HEK293 (cell line): ENCODE measurements at regions not wholly inside any gene's neighbourhood (a gene's known extent, or its start where the extent isn't known, plus 50 kb on each side); places are given as distances from the start of the nearest gene placed in this dataset.

Experiments
- CTCF ChIA-PET: fragments of 350-600 bp; formaldehyde crosslinking; extraction: SDS; loops from one replicate; lab custom pipeline; 2021; ENCODE audit warnings: antibody characterized with exemption; lab: Yijun Ruan, JAX
- POLR2A ChIA-PET: fragments of 300-600 bp; formaldehyde crosslinking; extraction: SDS; loops from one replicate; lab custom pipeline; 2020; ENCODE audit warnings: antibody characterized with exemption, inconsistent platforms; lab: Yijun Ruan, JAX
- H3K27ac ChIP-seq: fragments of 200-500 bp; sonication (Bioruptor generic); 2 replicates; pipeline ENCODE4 v1.5.1; 2014; ENCODE audit warnings: low read depth, low read length, control low read depth, inconsistent platforms; ENCODE audit errors: extremely low read depth
- H3K36me3 ChIP-seq, 2 experiments: fragments of 200-500 bp in 1 of 2; sonication (Bioruptor generic) in 1 of 2; 1 replicate in 1 of 2; 2 replicates in 1 of 2; pipeline ENCODE4 v1.5.1; 2014 to 2017; ENCODE audit warnings: inconsistent platforms in 2 of 2, low read length in 2 of 2; ENCODE audit not compliant: control insufficient read depth in 2 of 2, insufficient read depth in 1 of 2
- H3K4me1 ChIP-seq: fragments of 200-500 bp; sonication (Bioruptor generic); 2 replicates; pipeline ENCODE4 v1.5.1; 2014; ENCODE audit warnings: mild to moderate bottlenecking, low read length, inconsistent platforms; ENCODE audit not compliant: control insufficient read depth, insufficient read depth
- H3K4me3 ChIP-seq: 2 replicates; pipeline ENCODE4 v1.5.1; 2011; ENCODE audit warnings: low read depth, mild to moderate bottlenecking, control low read depth, low read length, moderate library complexity
- H3K9me3 ChIP-seq: fragments of 200-500 bp; sonication (Bioruptor generic); 2 replicates; pipeline ENCODE4 v1.5.1; 2014; ENCODE audit warnings: low read depth, low read length, inconsistent platforms; ENCODE audit not compliant: control insufficient read depth, insufficient read depth
- EGR2 ChIP-seq: fragments of 450-650 bp; formaldehyde crosslinking; IDR thresholded peaks from 2 replicates; pipeline ENCODE4 v1.5.1; 2016; ENCODE audit warnings: low read depth, missing biosample characterization, missing genetic modification characterization
- OSR2 ChIP-seq: fragments of 450-650 bp; formaldehyde crosslinking; IDR thresholded peaks from 2 replicates; pipeline ENCODE4 v1.5.1; 2016; ENCODE audit warnings: missing biosample characterization, missing genetic modification characterization
- OVOL3 ChIP-seq: fragments of 450-650 bp; formaldehyde crosslinking; IDR thresholded peaks from 2 replicates; pipeline ENCODE4 v1.5.1; 2016; ENCODE audit warnings: missing biosample characterization, missing genetic modification characterization
- SP2 ChIP-seq: fragments of 450-650 bp; formaldehyde crosslinking; IDR thresholded peaks from 2 replicates; pipeline ENCODE4 v1.5.1; 2016; ENCODE audit warnings: missing biosample characterization, missing genetic modification characterization
- TRIM28 ChIP-seq: IDR thresholded peaks from 2 replicates; pipeline ENCODE4 v1.6.1; 2011; ENCODE audit warnings: low read length, control low read depth, borderline replicate concordance
- ZEB2 ChIP-seq: fragments of 450-650 bp; formaldehyde crosslinking; IDR thresholded peaks from 2 replicates; pipeline ENCODE4 v1.5.1; 2016; ENCODE audit warnings: missing biosample characterization, missing genetic modification characterization
- ZFHX2 ChIP-seq: fragments of 450-650 bp; formaldehyde crosslinking; conservative IDR thresholded peaks from 2 replicates; pipeline ENCODE4 v1.5.1; 2016; ENCODE audit warnings: missing biosample characterization, missing genetic modification characterization
- ZFP69B ChIP-seq: fragments of 450-650 bp; formaldehyde crosslinking; IDR thresholded peaks from 2 replicates; pipeline ENCODE4 v1.5.1; 2016; ENCODE audit warnings: missing biosample characterization, missing genetic modification characterization
- ZNF138 ChIP-seq: fragments of 450-650 bp; formaldehyde crosslinking; IDR thresholded peaks from 2 replicates; pipeline ENCODE4 v1.5.1; 2016; ENCODE audit warnings: missing biosample characterization, missing genetic modification characterization, borderline replicate concordance
- ZNF155 ChIP-seq: fragments of 450-650 bp; formaldehyde crosslinking; IDR thresholded peaks from 2 replicates; pipeline ENCODE4 v1.5.1; 2016; ENCODE audit warnings: missing biosample characterization, missing genetic modification characterization
- ZNF19 ChIP-seq: fragments of 450-650 bp; formaldehyde crosslinking; IDR thresholded peaks from 2 replicates; pipeline ENCODE4; 2016; ENCODE audit warnings: missing biosample characterization, missing genetic modification characterization, low read depth
- ZNF211 ChIP-seq: fragments of 450-650 bp; formaldehyde crosslinking; IDR thresholded peaks from 2 replicates; pipeline ENCODE4 v1.5.1; 2016; ENCODE audit warnings: low read depth, missing biosample characterization, missing genetic modification characterization
- ZNF223 ChIP-seq: fragments of 450-650 bp; formaldehyde crosslinking; IDR thresholded peaks from 2 replicates; pipeline ENCODE4 v1.5.1; 2016; ENCODE audit warnings: missing biosample characterization, missing genetic modification characterization
- ZNF350 ChIP-seq: fragments of 450-650 bp; formaldehyde crosslinking; IDR thresholded peaks from 2 replicates; pipeline ENCODE4 v1.5.0; 2017; ENCODE audit warnings: missing biosample characterization, mild to moderate bottlenecking, missing genetic modification characterization
- ZNF366 ChIP-seq: fragments of 450-650 bp; formaldehyde crosslinking; conservative IDR thresholded peaks from 2 replicates; pipeline ENCODE4 v1.5.1; 2016; ENCODE audit warnings: missing biosample characterization, missing genetic modification characterization
- ZNF416 ChIP-seq: fragments of 450-650 bp; formaldehyde crosslinking; IDR thresholded peaks from 2 replicates; pipeline ENCODE4 v1.5.1; 2016; ENCODE audit warnings: missing biosample characterization, missing genetic modification characterization
- ZNF423 ChIP-seq: fragments of 450-650 bp; formaldehyde crosslinking; IDR thresholded peaks from 2 replicates; pipeline ENCODE4 v1.5.1; 2016; ENCODE audit warnings: missing biosample characterization, missing genetic modification characterization
- ZNF426 ChIP-seq: fragments of 450-650 bp; formaldehyde crosslinking; IDR thresholded peaks from 2 replicates; pipeline ENCODE4 v1.5.1; 2017; ENCODE audit warnings: missing biosample characterization, missing genetic modification characterization, mild to moderate bottlenecking, inconsistent platforms, moderate library complexity
- ZNF530 ChIP-seq: fragments of 450-650 bp; formaldehyde crosslinking; IDR thresholded peaks from 2 replicates; pipeline ENCODE4 v1.5.1; 2016; ENCODE audit warnings: low read depth, missing biosample characterization, missing genetic modification characterization
- ZNF555 ChIP-seq: fragments of 450-650 bp; formaldehyde crosslinking; conservative IDR thresholded peaks from 2 replicates; pipeline ENCODE4 v1.5.1; 2017; ENCODE audit warnings: missing biosample characterization, mild to moderate bottlenecking, missing genetic modification characterization, inconsistent platforms
- ZNF776 ChIP-seq: fragments of 450-650 bp; formaldehyde crosslinking; IDR thresholded peaks from 2 replicates; pipeline ENCODE4 v1.5.0; 2017; ENCODE audit warnings: missing biosample characterization, missing genetic modification characterization, borderline replicate concordance
- ZSCAN30 ChIP-seq: fragments of 450-650 bp; IDR thresholded peaks from 2 replicates; pipeline ENCODE4 v1.5.1; 2018; ENCODE audit warnings: missing biosample characterization, mild to moderate bottlenecking, missing genetic modification characterization, moderate library complexity
- TF ChIP-seq, protein P1 (sequence below): fragments of 450-650 bp; formaldehyde crosslinking; IDR thresholded peaks from 2 replicates; pipeline ENCODE4 v1.5.1; 2016; ENCODE audit warnings: missing biosample characterization, missing genetic modification characterization
- TF ChIP-seq, protein P2 (sequence below): fragments of 450-650 bp; formaldehyde crosslinking; conservative IDR thresholded peaks from 2 replicates; pipeline ENCODE4 v1.5.1; 2016; ENCODE audit warnings: low read depth, missing biosample characterization, missing genetic modification characterization
- TF ChIP-seq, protein P3 (sequence below): fragments of 450-650 bp; formaldehyde crosslinking; IDR thresholded peaks from 2 replicates; pipeline ENCODE4 v1.5.1; 2016; ENCODE audit warnings: missing biosample characterization, missing genetic modification characterization

- TF ChIP-seq ZNF19 (tag by site-specific recombination) (no peak), SP2 (tag by site-specific recombination) (no peak), ZNF416 (tag by site-specific recombination) (no peak), TRIM28 (no peak), ZNF155 (tag by site-specific recombination) (no peak), ZNF211 (tag by site-specific recombination) (no peak), ZNF138 (tag by site-specific recombination) (no peak), ZFHX2 (tag by site-specific recombination) (no peak), ZNF776 (tag by site-specific recombination) (no peak)
- TF ChIP-seq, protein P1, sequence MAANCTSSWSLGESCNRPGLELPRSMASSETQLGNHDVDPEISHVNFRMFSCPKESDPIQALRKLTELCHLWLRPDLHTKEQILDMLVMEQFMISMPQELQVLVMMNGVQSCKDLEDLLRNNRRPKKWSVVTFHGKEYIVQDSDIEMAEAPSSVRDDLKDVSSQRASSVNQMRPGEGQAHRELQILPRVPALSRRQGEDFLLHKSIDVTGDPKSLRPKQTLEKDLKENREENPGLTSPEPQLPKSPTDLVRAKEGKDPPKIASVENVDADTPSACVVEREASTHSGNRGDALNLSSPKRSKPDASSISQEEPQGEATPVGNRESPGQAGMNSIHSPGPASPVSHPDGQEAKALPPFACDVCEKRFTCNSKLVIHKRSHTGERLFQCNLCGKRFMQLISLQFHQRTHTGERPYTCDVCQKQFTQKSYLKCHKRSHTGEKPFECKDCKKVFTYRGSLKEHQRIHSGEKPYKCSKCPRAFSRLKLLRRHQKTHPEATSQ (tag by site-specific recombination): no peak
Measured at GRCh38 chr18:42582266-42582665, 533.2 kb downstream of the RIT2 start (continued).

DNA sequence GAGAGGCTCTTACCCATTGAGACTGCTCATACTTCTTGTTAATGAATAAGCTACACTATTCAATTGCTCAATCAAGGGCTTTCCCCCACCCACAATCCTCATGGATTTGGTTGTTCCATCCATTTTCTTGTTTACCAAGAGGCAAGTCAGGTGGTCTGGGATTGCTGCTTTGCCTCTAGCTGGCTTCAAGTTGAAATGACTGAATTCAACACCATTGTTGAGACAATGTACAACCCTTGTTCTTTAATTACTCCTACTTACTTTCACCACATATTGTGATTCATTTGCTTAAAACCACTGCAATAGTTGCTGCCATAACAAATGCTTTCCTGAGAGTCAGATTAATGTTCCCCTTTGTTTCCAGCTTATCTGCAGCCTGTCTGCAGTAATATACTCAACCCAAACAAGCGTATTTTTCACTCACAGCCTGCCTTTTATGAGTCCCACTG, 532.2 kb downstream of the RIT2 start:
- Histone ChIP-seq H3K36me3 (no peaks in the 10 kb centered on the region), H3K9me3 (no peaks in the 10 kb centered on the region), H3K27ac (no peak overlapping the region), H3K4me1 (no peaks in the 10 kb centered on the region), H3K4me3 (no peak overlapping the region)
- ChIA-PET CTCF (interaction anchor here (0.5 to 1.3 kb wide), 5 partner anchors 13 to 738 kb away, joined by 3 to 11 read pairs (median 3); no protein-coding TSS in a partner anchor), POLR2A (no interaction called here)
- TF ChIP-seq ZSCAN30 (tag by site-specific recombination): no peak
- no peak for TF ChIP-seq ZNF530 (tag by site-specific recombination)
- no peak for TF ChIP-seq ZNF426 (tag by site-specific recombination)
- TF ChIP-seq, protein P2, sequence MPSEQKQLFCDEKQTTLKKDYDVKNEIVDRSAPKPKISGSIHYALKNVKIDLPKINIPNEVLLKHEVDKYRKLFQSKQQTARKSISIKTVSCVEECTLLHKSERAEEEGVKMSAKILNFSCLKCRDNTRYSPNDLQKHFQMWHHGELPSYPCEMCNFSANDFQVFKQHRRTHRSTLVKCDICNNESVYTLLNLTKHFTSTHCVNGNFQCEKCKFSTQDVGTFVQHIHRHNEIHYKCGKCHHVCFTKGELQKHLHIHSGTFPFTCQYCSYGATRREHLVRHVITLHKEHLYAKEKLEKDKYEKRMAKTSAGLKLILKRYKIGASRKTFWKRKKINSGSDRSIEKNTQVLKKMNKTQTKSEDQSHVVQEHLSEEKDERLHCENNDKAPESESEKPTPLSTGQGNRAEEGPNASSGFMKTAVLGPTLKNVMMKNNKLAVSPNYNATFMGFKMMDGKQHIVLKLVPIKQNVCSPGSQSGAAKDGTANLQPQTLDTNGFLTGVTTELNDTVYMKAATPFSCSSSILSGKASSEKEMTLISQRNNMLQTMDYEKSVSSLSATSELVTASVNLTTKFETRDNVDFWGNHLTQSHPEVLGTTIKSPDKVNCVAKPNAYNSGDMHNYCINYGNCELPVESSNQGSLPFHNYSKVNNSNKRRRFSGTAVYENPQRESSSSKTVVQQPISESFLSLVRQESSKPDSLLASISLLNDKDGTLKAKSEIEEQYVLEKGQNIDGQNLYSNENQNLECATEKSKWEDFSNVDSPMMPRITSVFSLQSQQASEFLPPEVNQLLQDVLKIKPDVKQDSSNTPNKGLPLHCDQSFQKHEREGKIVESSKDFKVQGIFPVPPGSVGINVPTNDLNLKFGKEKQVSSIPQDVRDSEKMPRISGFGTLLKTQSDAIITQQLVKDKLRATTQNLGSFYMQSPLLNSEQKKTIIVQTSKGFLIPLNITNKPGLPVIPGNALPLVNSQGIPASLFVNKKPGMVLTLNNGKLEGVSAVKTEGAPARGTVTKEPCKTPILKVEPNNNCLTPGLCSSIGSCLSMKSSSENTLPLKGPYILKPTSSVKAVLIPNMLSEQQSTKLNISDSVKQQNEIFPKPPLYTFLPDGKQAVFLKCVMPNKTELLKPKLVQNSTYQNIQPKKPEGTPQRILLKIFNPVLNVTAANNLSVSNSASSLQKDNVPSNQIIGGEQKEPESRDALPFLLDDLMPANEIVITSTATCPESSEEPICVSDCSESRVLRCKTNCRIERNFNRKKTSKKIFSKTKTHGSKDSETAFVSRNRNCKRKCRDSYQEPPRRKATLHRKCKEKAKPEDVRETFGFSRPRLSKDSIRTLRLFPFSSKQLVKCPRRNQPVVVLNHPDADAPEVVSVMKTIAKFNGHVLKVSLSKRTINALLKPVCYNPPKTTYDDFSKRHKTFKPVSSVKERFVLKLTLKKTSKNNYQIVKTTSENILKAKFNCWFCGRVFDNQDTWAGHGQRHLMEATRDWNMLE (tag by site-specific recombination): no peak
- no peak for TF ChIP-seq ZFP69B (tag by site-specific recombination)
- TF ChIP-seq OVOL3 (tag by site-specific recombination): no peak
- TF ChIP-seq ZNF555 (tag by site-specific recombination): no peak
- TF ChIP-seq ZEB2 (tag by site-specific recombination): no peak
- no peak for TF ChIP-seq ZNF366 (tag by site-specific recombination)
- TF ChIP-seq OSR2: no peak
- no peak for TF ChIP-seq ZNF223 (tag by site-specific recombination)
- TF ChIP-seq ZNF350 (tag by site-specific recombination): no peak
- TF ChIP-seq EGR2: no peak
- TF ChIP-seq, protein P3, sequence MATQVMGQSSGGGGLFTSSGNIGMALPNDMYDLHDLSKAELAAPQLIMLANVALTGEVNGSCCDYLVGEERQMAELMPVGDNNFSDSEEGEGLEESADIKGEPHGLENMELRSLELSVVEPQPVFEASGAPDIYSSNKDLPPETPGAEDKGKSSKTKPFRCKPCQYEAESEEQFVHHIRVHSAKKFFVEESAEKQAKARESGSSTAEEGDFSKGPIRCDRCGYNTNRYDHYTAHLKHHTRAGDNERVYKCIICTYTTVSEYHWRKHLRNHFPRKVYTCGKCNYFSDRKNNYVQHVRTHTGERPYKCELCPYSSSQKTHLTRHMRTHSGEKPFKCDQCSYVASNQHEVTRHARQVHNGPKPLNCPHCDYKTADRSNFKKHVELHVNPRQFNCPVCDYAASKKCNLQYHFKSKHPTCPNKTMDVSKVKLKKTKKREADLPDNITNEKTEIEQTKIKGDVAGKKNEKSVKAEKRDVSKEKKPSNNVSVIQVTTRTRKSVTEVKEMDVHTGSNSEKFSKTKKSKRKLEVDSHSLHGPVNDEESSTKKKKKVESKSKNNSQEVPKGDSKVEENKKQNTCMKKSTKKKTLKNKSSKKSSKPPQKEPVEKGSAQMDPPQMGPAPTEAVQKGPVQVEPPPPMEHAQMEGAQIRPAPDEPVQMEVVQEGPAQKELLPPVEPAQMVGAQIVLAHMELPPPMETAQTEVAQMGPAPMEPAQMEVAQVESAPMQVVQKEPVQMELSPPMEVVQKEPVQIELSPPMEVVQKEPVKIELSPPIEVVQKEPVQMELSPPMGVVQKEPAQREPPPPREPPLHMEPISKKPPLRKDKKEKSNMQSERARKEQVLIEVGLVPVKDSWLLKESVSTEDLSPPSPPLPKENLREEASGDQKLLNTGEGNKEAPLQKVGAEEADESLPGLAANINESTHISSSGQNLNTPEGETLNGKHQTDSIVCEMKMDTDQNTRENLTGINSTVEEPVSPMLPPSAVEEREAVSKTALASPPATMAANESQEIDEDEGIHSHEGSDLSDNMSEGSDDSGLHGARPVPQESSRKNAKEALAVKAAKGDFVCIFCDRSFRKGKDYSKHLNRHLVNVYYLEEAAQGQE: no peak
- TF ChIP-seq ZNF423 (tag by site-specific recombination): no peak
- TF ChIP-seq, all 188 proteins: peak for 0
